ENCODE measurements at regions not wholly inside any gene's neighbourhood (a gene's known extent, or its start where the extent isn't known, plus 50 kb on each side); places are given as distances from the start of the nearest gene placed in this dataset.

GRCh38 chr11:42234451-42234951 lies 775.0 kb upstream of the LRRC4C start:
- Mint-ChIP-seq H3K4me1 (no peaks in the 10 kb centered on the region), H3K4me3 (no peak overlapping the region), H3K27ac (no peak overlapping the region), H3K27me3 (no peaks in the 10 kb centered on the region), H3K9me3 (peaks cover 17% of the 10 kb centered on the region), H3K36me3 (ENCODE audit: low read depth) (no peaks in the 10 kb centered on the region)
- DNase-seq, result no peak
- ATAC-seq, result no peak

- Mint-ChIP-seq H3K9me3 (peaks cover 17% of the 10 kb centered on the region), H3K27ac (no peak overlapping the region), H3K4me3 (no peak overlapping the region), H3K27me3 (no peaks in the 10 kb centered on the region), H3K36me3 (ENCODE audit: low read depth) (no peaks in the 10 kb centered on the region), H3K4me1 (no peaks in the 10 kb centered on the region)
- DNase-seq (no peak), ATAC-seq (no peak)
These were observed 778.3 kb upstream of the LRRC4C start for GRCh38 chr11:42237701-42238235.

GRCh38 chr11:42239188-42239587 lies 779.7 kb upstream of the LRRC4C start:
- Mint-ChIP-seq H3K4me3 (no peak overlapping the region), H3K9me3 (peaks cover 10% of the 10 kb centered on the region), H3K27me3 (no peaks in the 10 kb centered on the region), H3K36me3 (ENCODE audit: low read depth) (no peaks in the 10 kb centered on the region), H3K27ac (no peak overlapping the region), H3K4me1 (no peaks in the 10 kb centered on the region)
- no peak for DNase-seq
- no peak for ATAC-seq

GRCh38 chr11:42243385-42243784 lies 783.9 kb upstream of the LRRC4C start:
- no peaks in the 10 kb centered on the region for H3K4me1 Mint-ChIP-seq
- peaks cover 3% of the 10 kb centered on the region for H3K9me3 Mint-ChIP-seq
- H3K27me3 Mint-ChIP-seq, result no peaks in the 10 kb centered on the region
- DNase-seq, result no peak
- H3K36me3 Mint-ChIP-seq (ENCODE audit: low read depth), result no peaks in the 10 kb centered on the region
- no peak overlapping the region for H3K27ac Mint-ChIP-seq
- H3K4me3 Mint-ChIP-seq, result no peak overlapping the region
- ATAC-seq, result no peak

- no peaks in the 10 kb centered on the region for H3K36me3 Mint-ChIP-seq (ENCODE audit: low read depth)
- no peaks in the 10 kb centered on the region for H3K27me3 Mint-ChIP-seq
- no peak overlapping the region for H3K27ac Mint-ChIP-seq
- DNase-seq, result no peak
- H3K4me1 Mint-ChIP-seq, result no peaks in the 10 kb centered on the region
- no peak overlapping the region for H3K4me3 Mint-ChIP-seq
- ATAC-seq, result no peak
- no peaks in the 10 kb centered on the region for H3K9me3 Mint-ChIP-seq
These were observed 784.9 kb upstream of the LRRC4C start for GRCh38 chr11:42244376-42244775.

- Mint-ChIP-seq H3K27ac (no peak overlapping the region), H3K4me1 (no peaks in the 10 kb centered on the region), H3K9me3 (peaks cover 4% of the 10 kb centered on the region), H3K36me3 (ENCODE audit: low read depth) (no peaks in the 10 kb centered on the region), H3K27me3 (no peaks in the 10 kb centered on the region), H3K4me3 (no peak overlapping the region)
- ATAC-seq (no peak), DNase-seq (no peak)
These were observed 789.9 kb upstream of the LRRC4C start for GRCh38 chr11:42249401-42249800.

- no peak for DNase-seq
- H3K4me1 Mint-ChIP-seq, result no peaks in the 10 kb centered on the region
- H3K27me3 Mint-ChIP-seq, result no peaks in the 10 kb centered on the region
- ATAC-seq, result no peak
- no peak overlapping the region for H3K27ac Mint-ChIP-seq
- peaks cover 4% of the 10 kb centered on the region for H3K9me3 Mint-ChIP-seq
- no peaks in the 10 kb centered on the region for H3K36me3 Mint-ChIP-seq (ENCODE audit: low read depth)
- no peak overlapping the region for H3K4me3 Mint-ChIP-seq
These were observed 790.5 kb upstream of the LRRC4C start for GRCh38 chr11:42249956-42250355.

GRCh38 chr11:42251984-42252383 lies 792.5 kb upstream of the LRRC4C start:
- Mint-ChIP-seq H3K36me3 (ENCODE audit: low read depth) (no peaks in the 10 kb centered on the region), H3K9me3 (peaks cover 4% of the 10 kb centered on the region), H3K4me1 (no peaks in the 10 kb centered on the region), H3K4me3 (no peak overlapping the region), H3K27me3 (no peaks in the 10 kb centered on the region), H3K27ac (no peak overlapping the region)
- DNase-seq (no peak), ATAC-seq (no peak)

GRCh38 chr11:42253156-42253555 lies 793.7 kb upstream of the LRRC4C start:
- ATAC-seq (no peak), DNase-seq (no peak)
- Mint-ChIP-seq H3K4me1 (no peaks in the 10 kb centered on the region), H3K9me3 (peaks cover 4% of the 10 kb centered on the region), H3K4me3 (no peak overlapping the region), H3K27me3 (no peaks in the 10 kb centered on the region), H3K36me3 (ENCODE audit: low read depth) (no peaks in the 10 kb centered on the region), H3K27ac (no peak overlapping the region)

- no peak for DNase-seq
- Mint-ChIP-seq H3K27me3 (no peaks in the 10 kb centered on the region), H3K4me3 (no peak overlapping the region), H3K36me3 (ENCODE audit: low read depth) (no peaks in the 10 kb centered on the region), H3K4me1 (no peaks in the 10 kb centered on the region), H3K27ac (no peak overlapping the region), H3K9me3 (peaks cover 7% of the 10 kb centered on the region)
- ATAC-seq, result no peak
These were observed 796.5 kb upstream of the LRRC4C start for GRCh38 chr11:42255906-42256305.

GRCh38 chr11:42257534-42257933 lies 798.1 kb upstream of the LRRC4C start:
- Mint-ChIP-seq H3K27me3 (no peaks in the 10 kb centered on the region), H3K27ac (no peak overlapping the region), H3K4me3 (no peak overlapping the region), H3K36me3 (ENCODE audit: low read depth) (no peaks in the 10 kb centered on the region), H3K4me1 (no peaks in the 10 kb centered on the region), H3K9me3 (peaks cover 7% of the 10 kb centered on the region)
- ATAC-seq (no peak), DNase-seq (no peak)

- no peaks in the 10 kb centered on the region for H3K4me1 Mint-ChIP-seq
- ATAC-seq, result no peak
- H3K27me3 Mint-ChIP-seq, result no peaks in the 10 kb centered on the region
- H3K4me3 Mint-ChIP-seq, result no peak overlapping the region
- no peak overlapping the region for H3K27ac Mint-ChIP-seq
- no peaks in the 10 kb centered on the region for H3K36me3 Mint-ChIP-seq (ENCODE audit: low read depth)
- no peak for DNase-seq
- peaks cover 2% of the 10 kb centered on the region for H3K9me3 Mint-ChIP-seq
These were observed 805.6 kb upstream of the LRRC4C start for GRCh38 chr11:42265072-42265471.

GRCh38 chr11:42271306-42271705 lies 811.9 kb upstream of the LRRC4C start:
- no peak overlapping the region for H3K4me3 Mint-ChIP-seq
- H3K4me1 Mint-ChIP-seq, result no peaks in the 10 kb centered on the region
- H3K36me3 Mint-ChIP-seq (ENCODE audit: low read depth), result no peaks in the 10 kb centered on the region
- peaks cover 20% of the 10 kb centered on the region for H3K9me3 Mint-ChIP-seq
- H3K27ac Mint-ChIP-seq, result no peak overlapping the region
- DNase-seq (no peak), ATAC-seq (no peak)
- no peaks in the 10 kb centered on the region for H3K27me3 Mint-ChIP-seq

GRCh38 chr11:42273977-42274376 lies 814.5 kb upstream of the LRRC4C start:
- no peaks in the 10 kb centered on the region for H3K36me3 Mint-ChIP-seq (ENCODE audit: low read depth)
- H3K4me3 Mint-ChIP-seq, result no peak overlapping the region
- peaks cover 31% of the 10 kb centered on the region for H3K9me3 Mint-ChIP-seq
- ATAC-seq (no peak), DNase-seq (no peak)
- H3K4me1 Mint-ChIP-seq, result no peaks in the 10 kb centered on the region
- no peak overlapping the region for H3K27ac Mint-ChIP-seq
- no peaks in the 10 kb centered on the region for H3K27me3 Mint-ChIP-seq

GRCh38 chr11:42296910-42297309 lies 837.5 kb upstream of the LRRC4C start:
- H3K9me3 Mint-ChIP-seq, result peaks cover 34% of the 10 kb centered on the region
- H3K27me3 Mint-ChIP-seq, result no peaks in the 10 kb centered on the region
- H3K36me3 Mint-ChIP-seq (ENCODE audit: low read depth), result no peaks in the 10 kb centered on the region
- ATAC-seq, result no peak
- no peak overlapping the region for H3K4me3 Mint-ChIP-seq
- H3K27ac Mint-ChIP-seq, result no peak overlapping the region
- no peak for DNase-seq
- no peaks in the 10 kb centered on the region for H3K4me1 Mint-ChIP-seq

- no peaks in the 10 kb centered on the region for H3K36me3 Mint-ChIP-seq (ENCODE audit: low read depth)
- H3K27me3 Mint-ChIP-seq, result no peaks in the 10 kb centered on the region
- DNase-seq, result no peak
- H3K27ac Mint-ChIP-seq, result no peak overlapping the region
- H3K4me3 Mint-ChIP-seq, result no peak overlapping the region
- H3K4me1 Mint-ChIP-seq, result no peaks in the 10 kb centered on the region
- ATAC-seq, result no peak
- H3K9me3 Mint-ChIP-seq, result peaks cover 23% of the 10 kb centered on the region
These were observed 840.3 kb upstream of the LRRC4C start for GRCh38 chr11:42299780-42300179.
